NCI-H2196 (cell line): ENCODE measurements at regions not wholly inside any gene's neighbourhood (a gene's known extent, or its start where the extent isn't known, plus 50 kb on each side); places are given as distances from the start of the nearest gene placed in this dataset.
A peak's percentile ranks its signal among the peaks of the same experiment; 100 is the strongest.

Source experiments
- DNase-seq: peaks from one replicate; lab custom pipeline; 2025; ENCODE audit not compliant: unreplicated experiment; lab: John Stamatoyannopoulos, UW

GRCh38 chr7:82567356-82567755, 123.8 kb upstream of the CACNA2D1 start:
- DNase-seq, result no peak

DNA sequence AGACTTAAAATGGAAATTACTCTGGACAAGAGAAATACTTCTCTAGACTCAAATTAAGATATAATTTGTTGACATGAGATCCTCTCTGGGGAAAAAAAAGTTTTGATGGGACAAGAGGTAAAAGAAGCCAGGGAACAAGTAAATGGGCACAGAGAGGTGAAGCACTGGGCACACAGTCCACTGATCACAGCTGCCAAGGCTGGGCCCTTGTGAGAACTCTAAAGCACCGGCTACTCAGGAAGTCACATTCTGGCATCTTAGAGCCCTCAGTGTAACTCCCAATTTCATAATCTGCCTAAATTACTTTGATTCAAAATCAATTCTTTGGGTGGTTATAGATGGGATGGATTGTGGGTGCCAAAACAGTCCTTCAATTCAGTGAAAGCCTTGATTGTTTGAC, 123.2 kb upstream of the CACNA2D1 start:
- peak; percentile 11 for DNase-seq

GRCh38 chr7:82562716-82563404, 119.3 kb upstream of the CACNA2D1 start:
- DNase-seq, result no peak

DNA sequence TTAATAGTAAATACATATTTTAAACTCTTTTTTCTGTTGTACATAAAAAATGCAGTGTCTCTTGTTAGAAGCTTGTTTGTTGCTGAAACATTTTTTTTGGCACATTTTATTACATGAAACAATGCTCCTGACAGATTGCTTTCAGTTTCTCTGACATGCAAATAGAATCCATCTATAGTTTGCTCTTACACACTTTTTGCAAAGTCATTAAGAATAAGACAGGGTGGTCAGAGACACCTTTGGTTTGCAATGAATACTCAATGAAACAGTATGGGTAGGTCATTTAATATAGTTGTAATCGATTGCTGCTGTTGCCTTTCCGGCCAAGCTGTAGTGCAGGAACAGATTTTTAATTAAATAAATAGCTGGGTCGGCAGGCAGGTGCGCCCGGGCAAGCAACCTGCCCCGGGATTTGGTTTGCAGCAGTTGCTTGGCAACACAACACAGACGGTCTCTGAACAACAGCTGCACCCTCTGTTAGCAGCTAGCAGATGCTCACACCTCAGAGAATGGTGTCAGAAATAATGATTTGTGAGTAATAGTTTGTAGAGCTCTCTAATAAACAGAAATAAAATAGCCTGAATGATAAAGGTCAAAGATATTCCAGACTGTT, 115.7 kb upstream of the CACNA2D1 start:
- peak; percentile 89 for DNase-seq

DNA sequence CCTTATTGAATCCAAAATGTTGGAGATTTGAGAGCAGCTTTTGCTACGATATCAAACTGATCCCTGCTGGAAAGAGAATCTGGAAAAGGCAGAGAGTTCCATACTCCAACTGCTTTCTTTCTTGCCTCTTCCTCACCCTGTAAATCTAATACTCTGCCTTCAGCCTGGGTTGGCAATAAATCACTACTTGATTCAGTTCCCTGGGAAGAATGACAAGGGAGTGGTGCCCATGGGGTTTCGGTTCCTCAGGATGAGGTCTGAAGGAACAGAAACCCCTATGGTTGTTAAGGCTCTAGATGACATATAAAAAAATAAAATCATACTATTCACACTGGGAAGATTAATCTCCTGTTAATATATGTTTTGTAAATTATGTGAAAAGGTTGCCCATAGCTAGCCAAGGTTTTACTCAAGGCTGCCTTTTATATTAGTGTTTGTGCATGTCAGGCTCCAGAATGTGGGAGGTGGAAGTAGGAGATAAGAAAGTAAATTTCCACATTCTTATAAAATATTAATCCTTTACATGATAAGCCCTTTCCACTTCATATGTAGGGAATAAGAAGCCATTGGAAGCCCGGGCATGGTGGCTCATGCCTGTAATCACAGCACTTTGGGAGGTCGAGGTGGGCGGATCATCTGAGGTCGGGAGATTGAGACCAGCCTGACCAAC, 106.2 kb upstream of the CACNA2D1 start:
- no peak for DNase-seq

GRCh38 chr7:82548141-82548688, 104.6 kb upstream of the CACNA2D1 start:
- no peak for DNase-seq

DNA sequence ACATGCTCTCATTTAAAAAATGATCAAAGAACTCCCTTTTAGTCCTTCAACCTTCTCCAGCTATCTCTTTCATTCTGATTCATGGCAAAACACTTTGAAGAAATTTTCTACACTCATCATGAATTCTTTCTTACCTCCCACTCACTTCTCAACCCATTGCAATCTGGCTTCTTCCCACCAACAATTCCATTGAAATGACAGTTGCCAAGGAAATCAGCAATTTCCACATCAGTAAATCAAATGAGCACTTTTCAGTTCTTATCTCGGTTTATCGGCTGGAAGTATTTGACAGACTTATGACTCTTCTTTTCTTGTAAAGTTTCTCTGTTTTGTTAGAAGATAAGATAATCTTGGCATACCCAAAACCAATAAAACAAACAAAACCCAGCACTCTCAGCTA, 99.1 kb upstream of the CACNA2D1 start:
- no peak for DNase-seq

GRCh38 chr7:82539969-82540368, 96.4 kb upstream of the CACNA2D1 start:
- DNase-seq, result no peak

DNA sequence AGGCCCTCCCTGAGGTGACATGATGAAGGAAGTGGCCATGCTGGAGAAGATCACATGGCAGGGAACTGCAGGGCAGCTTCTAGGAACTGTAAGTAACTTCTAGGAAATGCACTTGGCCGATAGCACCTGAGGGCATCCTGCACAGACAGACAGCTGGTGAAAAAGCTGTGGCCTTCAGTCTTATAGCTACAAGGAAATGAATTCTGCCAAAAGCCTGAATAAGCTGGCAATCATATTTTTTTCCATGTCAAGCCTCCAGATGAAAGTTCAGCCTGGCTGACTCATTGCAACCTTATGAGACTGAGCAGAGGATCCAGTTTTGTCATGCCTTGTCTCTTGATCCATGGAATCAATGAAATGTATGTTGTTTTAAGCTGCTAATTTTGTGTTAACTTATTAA, 91.1 kb upstream of the CACNA2D1 start:
- peak; percentile 22 for DNase-seq

DNA sequence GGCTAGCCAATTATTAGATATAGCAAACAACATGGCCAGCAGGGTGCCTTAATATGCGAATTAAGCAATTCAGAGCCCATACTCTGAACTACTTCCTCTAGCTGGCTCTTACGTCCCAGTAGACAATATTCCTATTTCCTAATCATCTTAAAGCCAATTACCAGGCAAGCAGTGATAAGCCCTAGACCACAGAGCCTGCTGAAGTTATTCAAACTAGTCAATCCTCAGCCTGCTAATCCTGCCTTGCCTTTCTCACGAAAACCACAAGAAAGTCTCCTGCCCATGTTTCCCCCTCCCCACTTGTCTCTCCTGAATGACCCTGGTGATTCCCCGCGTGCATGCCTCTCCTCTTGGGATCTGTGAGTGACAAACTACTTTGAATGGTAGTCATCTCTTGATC, 86.8 kb upstream of the CACNA2D1 start:
- DNase-seq, result no peak

DNA sequence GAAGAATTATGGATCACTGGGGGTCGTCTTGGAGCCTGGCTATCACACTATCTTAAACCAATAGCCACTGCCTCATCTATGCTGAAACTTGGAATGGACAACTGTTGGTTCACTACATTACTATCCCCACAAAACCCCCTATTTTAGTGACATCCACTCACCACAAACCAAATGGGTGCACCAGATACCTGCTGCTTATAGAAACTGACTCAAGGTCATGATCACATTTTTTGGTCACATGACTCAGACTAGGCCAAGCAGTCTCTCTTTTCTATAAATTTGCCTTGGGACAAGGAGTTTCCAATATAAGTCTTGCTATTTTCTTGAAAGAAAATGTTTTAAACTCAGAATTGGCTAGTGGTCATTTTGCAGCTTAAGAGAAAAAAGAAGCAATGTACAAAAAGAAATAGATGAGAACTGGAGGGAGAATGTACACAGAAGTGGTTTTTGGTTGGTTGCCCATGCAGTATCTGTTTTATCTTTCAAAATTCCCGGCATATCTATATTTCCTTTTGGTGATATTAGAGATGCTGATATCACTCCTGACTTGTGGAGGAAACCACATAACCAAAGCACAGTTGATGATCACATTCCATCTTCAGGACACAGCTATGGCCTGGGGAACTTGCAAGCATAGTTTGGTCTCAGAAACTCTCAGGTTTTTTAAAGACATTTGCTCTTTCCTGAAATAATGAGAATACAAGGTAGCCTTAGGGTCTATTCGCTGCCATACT, 85.2 kb upstream of the CACNA2D1 start:
- no peak for DNase-seq

DNA sequence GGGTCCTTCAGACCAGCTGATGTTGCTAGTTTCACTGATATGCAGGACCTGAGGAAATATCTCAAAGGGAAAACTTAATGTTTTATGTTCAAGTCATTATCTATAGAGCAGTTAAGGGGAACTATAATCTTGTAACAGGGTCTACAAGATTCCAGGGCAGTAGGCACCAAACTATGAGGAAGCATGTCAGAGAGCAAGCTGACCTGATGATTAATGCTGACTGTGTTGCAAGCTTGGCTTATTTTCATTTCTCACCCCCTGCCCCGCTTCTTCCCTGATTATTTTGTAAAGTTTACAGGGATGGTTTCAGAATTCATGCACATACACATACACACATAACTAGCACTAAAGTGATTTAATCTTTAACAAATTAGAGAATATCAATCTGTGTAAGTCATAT, 84.3 kb upstream of the CACNA2D1 start:
- no peak for DNase-seq

DNA sequence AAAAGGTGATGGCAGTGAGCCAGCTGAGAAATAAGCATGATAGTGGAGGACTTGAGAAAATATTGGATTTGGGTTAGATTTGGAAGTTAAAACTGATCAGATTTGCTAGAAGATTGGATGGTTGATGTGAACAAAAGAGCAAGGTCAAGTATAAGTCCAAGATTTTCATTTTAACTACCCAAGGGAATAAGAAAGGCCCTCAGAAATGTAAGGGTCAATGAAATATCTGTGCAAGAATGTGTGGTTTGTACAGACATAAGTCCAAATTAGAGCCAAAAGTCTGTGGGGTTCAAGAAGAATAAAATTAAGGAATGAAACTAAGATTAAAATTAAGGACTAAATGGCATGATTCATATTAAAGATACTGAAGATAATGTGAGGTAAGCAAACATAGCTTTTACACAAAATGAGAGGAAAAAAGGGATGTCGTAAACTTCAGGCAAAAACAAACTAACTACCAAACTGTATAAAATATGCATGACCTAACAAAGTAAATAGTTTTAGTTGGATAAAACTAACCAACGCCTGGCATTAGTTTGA, 78.4 kb upstream of the CACNA2D1 start:
- no peak for DNase-seq

- DNase-seq, result no peak
These were observed 73.5 kb upstream of the CACNA2D1 start for GRCh38 chr7:82517050-82517449.

DNA sequence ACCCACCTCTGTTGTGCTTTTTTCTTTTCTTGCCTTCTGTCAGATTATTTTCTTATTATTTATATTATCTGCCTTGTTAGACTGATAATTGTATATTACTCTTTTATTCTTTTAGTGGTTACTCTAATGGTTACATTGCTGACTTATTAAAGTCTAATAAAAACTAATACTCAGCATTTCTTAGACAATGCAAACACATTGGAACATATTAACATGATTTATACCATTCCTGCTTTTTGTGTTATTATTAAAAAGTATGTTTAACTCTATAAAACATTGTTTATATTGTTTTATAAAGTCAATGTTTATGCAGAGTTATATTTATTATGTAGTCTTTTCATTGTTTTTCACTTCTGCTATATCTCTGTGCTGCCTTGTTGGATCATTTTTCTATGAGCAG, 68.0 kb upstream of the CACNA2D1 start:
- no peak for DNase-seq

DNA sequence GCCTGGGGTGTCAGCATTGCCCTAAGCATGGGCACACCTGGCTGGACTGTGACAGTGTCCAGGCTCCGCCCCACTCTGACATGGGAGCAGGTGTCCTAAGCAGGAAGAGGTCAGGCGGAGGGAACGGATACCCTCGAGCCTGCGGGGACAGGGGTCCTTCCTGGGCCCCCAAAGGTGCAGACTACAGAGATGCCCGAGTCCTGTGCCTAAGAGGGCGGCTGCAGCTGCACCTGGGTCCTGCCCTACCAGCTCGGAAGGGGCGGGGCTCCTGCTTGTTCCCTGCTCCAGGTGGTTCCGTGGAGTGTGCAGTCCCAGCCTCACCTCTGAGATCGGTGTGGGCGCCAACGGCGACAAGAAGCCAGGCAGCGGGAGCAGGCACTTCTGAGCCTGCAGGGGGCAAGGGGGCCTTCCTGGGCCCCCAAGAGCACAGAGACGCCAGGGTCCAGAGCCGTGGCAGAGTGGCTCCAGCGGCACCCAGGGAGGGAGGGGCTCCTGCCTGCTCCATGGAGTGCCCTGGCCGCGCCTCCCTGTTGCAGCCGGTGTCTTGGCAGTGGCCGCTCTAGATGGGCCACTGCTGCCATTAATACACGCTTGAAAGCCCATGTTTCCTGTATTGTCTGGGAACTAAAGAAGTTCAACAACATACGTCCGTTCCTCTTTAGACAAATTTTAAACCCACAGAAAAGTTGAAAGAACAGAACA, 64.5 kb upstream of the CACNA2D1 start:
- no peak for DNase-seq

GRCh38 chr7:82507365-82507975, 63.9 kb upstream of the CACNA2D1 start:
- DNase-seq, result no peak

GRCh38 chr7:82506702-82507101, 63.1 kb upstream of the CACNA2D1 start:
- DNase-seq, result no peak

- no peak for DNase-seq
These were observed 62.6 kb upstream of the CACNA2D1 start for GRCh38 chr7:82506208-82506607.

- no peak for DNase-seq
These were observed 57.8 kb upstream of the CACNA2D1 start for GRCh38 chr7:82501346-82501745.
